ENCODE measurements at regions not wholly inside any gene's neighbourhood (a gene's known extent, or its start where the extent isn't known, plus 50 kb on each side); places are given as distances from the start of the nearest gene placed in this dataset.

DNA sequence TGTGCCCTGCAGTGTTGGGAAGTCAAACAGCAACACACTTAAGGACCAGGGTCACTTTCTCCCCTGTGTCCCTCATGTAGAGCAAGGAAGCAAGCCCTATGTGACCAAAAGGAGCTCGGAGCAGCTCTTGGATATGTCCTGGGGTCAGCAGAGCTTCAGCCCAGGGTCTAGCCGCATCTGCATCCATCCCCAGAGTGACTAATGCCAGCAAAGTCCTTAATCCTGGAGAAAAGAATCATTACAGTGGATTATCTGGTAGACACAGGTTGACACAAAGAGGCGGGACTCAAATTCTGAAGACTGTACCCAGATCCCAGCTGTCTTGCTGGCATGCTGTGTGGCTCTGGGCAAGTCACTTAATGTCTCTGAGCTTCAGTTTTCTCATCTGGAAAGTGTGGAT, 239.1 kb upstream of the PWP1 start (continued):
- TF ChIP-seq, protein P1, sequence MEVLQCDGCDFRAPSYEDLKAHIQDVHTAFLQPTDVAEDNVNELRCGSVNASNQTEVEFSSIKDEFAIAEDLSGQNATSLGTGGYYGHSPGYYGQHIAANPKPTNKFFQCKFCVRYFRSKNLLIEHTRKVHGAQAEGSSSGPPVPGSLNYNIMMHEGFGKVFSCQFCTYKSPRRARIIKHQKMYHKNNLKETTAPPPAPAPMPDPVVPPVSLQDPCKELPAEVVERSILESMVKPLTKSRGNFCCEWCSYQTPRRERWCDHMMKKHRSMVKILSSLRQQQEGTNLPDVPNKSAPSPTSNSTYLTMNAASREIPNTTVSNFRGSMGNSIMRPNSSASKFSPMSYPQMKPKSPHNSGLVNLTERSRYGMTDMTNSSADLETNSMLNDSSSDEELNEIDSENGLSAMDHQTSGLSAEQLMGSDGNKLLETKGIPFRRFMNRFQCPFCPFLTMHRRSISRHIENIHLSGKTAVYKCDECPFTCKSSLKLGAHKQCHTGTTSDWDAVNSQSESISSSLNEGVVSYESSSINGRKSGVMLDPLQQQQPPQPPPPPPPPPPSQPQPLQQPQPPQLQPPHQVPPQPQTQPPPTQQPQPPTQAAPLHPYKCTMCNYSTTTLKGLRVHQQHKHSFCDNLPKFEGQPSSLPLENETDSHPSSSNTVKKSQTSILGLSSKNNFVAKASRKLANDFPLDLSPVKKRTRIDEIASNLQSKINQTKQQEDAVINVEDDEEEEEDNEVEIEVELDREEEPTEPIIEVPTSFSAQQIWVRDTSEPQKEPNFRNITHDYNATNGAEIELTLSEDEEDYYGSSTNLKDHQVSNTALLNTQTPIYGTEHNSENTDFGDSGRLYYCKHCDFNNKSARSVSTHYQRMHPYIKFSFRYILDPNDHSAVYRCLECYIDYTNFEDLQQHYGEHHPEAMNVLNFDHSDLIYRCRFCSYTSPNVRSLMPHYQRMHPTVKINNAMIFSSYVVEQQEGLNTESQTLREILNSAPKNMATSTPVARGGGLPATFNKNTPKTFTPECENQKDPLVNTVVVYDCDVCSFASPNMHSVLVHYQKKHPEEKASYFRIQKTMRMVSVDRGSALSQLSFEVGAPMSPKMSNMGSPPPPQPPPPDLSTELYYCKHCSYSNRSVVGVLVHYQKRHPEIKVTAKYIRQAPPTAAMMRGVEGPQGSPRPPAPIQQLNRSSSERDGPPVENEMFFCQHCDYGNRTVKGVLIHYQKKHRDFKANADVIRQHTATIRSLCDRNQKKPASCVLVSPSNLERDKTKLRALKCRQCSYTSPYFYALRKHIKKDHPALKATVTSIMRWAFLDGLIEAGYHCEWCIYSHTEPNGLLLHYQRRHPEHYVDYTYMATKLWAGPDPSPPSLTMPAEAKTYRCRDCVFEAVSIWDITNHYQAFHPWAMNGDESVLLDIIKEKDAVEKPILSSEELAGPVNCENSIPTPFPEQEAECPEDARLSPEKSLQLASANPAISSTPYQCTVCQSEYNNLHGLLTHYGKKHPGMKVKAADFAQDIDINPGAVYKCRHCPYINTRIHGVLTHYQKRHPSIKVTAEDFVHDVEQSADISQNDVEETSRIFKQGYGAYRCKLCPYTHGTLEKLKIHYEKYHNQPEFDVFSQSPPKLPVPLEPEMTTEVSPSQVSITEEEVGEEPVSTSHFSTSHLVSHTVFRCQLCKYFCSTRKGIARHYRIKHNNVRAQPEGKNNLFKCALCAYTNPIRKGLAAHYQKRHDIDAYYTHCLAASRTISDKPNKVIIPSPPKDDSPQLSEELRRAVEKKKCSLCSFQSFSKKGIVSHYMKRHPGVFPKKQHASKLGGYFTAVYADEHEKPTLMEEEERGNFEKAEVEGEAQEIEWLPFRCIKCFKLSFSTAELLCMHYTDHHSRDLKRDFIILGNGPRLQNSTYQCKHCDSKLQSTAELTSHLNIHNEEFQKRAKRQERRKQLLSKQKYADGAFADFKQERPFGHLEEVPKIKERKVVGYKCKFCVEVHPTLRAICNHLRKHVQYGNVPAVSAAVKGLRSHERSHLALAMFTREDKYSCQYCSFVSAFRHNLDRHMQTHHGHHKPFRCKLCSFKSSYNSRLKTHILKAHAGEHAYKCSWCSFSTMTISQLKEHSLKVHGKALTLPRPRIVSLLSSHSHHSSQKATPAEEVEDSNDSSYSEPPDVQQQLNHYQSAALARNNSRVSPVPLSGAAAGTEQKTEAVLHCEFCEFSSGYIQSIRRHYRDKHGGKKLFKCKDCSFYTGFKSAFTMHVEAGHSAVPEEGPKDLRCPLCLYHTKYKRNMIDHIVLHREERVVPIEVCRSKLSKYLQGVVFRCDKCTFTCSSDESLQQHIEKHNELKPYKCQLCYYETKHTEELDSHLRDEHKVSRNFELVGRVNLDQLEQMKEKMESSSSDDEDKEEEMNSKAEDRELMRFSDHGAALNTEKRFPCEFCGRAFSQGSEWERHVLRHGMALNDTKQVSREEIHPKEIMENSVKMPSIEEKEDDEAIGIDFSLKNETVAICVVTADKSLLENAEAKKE (CRISPR knock-in tag; IDR thresholded peaks at IDR 0.05), result no peak
- TF ChIP-seq, protein P2, sequence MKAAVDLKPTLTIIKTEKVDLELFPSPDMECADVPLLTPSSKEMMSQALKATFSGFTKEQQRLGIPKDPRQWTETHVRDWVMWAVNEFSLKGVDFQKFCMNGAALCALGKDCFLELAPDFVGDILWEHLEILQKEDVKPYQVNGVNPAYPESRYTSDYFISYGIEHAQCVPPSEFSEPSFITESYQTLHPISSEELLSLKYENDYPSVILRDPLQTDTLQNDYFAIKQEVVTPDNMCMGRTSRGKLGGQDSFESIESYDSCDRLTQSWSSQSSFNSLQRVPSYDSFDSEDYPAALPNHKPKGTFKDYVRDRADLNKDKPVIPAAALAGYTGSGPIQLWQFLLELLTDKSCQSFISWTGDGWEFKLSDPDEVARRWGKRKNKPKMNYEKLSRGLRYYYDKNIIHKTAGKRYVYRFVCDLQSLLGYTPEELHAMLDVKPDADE (IDR thresholded peaks at IDR 0.05), result no peak
- no peak for TF ChIP-seq ZNF331 (CRISPR knock-in tag; IDR thresholded peaks at IDR 0.05; ENCODE audit: low read depth)
- TF ChIP-seq STAT1 (IDR thresholded peaks at IDR 0.05; ENCODE audit: unreplicated experiment), result no peak

DNA sequence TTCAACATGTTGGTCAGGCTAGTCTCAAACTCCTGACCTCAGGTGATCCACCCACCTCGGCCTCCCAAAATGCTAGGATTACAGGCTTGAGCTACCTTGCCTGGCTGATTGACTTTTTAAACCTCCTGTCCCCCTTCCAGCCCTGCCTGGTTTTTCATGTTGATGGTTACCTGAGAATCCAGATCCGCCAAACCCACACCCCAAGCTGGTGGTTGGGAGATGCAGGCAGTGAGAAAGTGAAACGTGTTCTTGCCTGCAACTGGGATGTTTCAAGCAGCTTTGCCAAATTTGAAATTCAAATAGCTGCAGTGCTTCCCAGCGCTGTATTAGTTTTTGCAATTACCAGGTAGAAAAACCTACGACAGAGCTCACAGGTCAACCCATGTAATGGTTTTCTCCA, 238.3 kb upstream of the PWP1 start:
- Histone ChIP-seq H3K4me1 (ENCODE audit: insufficient read depth) (peaks cover 11% of the 10 kb centered on the region), H3K4me3 (no peak overlapping the region), H3K79me2 (replicated peaks; ENCODE audit: insufficient read depth) (no peaks in the 10 kb centered on the region), H4K20me1 (replicated peaks; ENCODE audit: insufficient read depth) (no peaks in the 10 kb centered on the region), H3K27me3 (ENCODE audit: insufficient read depth) (no peaks in the 10 kb centered on the region), H3F3A (replicated peaks; ENCODE audit: low read depth) (no peaks in the 10 kb centered on the region), H3K9me2 (ENCODE audit: insufficient read depth) (no peaks in the 10 kb centered on the region), H3K4me2 (no peak overlapping the region), H3K36me3 (ENCODE audit: insufficient read depth) (no peaks in the 10 kb centered on the region), H3K27ac (ENCODE audit: low read depth) (no peak overlapping the region), H2AFZ (no peak overlapping the region)
- ATAC-seq, result no peak
- Mint-ChIP-seq H3K4me3 (no peak overlapping the region), H3K27me3 (ENCODE audit: insufficient read depth, low read depth, poor library complexity) (peaks cover 4% of the 10 kb centered on the region), H3K4me1 (peaks cover 22% of the 10 kb centered on the region), H3K9me3 (no peaks in the 10 kb centered on the region; the same call in 2 of the 3 replicates), H3K27ac (no peak overlapping the region), H3K36me3 (ENCODE audit: low read depth) (no peaks in the 10 kb centered on the region)
- DNase-seq (ENCODE audit: low spot score), result no peak
- TF ChIP-seq, protein P3, sequence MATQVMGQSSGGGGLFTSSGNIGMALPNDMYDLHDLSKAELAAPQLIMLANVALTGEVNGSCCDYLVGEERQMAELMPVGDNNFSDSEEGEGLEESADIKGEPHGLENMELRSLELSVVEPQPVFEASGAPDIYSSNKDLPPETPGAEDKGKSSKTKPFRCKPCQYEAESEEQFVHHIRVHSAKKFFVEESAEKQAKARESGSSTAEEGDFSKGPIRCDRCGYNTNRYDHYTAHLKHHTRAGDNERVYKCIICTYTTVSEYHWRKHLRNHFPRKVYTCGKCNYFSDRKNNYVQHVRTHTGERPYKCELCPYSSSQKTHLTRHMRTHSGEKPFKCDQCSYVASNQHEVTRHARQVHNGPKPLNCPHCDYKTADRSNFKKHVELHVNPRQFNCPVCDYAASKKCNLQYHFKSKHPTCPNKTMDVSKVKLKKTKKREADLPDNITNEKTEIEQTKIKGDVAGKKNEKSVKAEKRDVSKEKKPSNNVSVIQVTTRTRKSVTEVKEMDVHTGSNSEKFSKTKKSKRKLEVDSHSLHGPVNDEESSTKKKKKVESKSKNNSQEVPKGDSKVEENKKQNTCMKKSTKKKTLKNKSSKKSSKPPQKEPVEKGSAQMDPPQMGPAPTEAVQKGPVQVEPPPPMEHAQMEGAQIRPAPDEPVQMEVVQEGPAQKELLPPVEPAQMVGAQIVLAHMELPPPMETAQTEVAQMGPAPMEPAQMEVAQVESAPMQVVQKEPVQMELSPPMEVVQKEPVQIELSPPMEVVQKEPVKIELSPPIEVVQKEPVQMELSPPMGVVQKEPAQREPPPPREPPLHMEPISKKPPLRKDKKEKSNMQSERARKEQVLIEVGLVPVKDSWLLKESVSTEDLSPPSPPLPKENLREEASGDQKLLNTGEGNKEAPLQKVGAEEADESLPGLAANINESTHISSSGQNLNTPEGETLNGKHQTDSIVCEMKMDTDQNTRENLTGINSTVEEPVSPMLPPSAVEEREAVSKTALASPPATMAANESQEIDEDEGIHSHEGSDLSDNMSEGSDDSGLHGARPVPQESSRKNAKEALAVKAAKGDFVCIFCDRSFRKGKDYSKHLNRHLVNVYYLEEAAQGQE (IDR thresholded peaks at IDR 0.05; ENCODE audit: unreplicated experiment), result no peak
- TF ChIP-seq ZNF331 (CRISPR knock-in tag; IDR thresholded peaks at IDR 0.05; ENCODE audit: low read depth) (no peak), POLR2AphosphoS5 (IDR thresholded peaks at IDR 0.05; ENCODE audit: low read depth) (no peak)

Data from GM23338 (cell line).